Esophagus squamous epithelium (tissue), 4 donors: ENCODE measurements at regions not wholly inside any gene's neighbourhood (a gene's known extent, or its start where the extent isn't known, plus 50 kb on each side); places are given as distances from the start of the nearest gene placed in this dataset.

Experiments
- POLR2A ChIP-seq, 4 donors: fragments of 450-650 bp; IDR thresholded peaks; one replicate each; pipeline ENCODE4 v1.6.1; 2017; ENCODE audit warnings: antibody characterized with exemption in 4 of 4, mild to moderate bottlenecking in 4 of 4, moderate library complexity in 3 of 4
- TF ChIP-seq, protein P1 (sequence below), 6 experiments: fragments of 450-650 bp in 4 of 6; fragments of 200-600 bp in 2 of 6; sonication (generic) in 2 of 6; IDR thresholded peaks; one replicate each; pipeline ENCODE4 v1.5.1; 2016 to 2019; ENCODE audit warnings: antibody characterized with exemption in 6 of 6, mild to moderate bottlenecking in 4 of 6, moderate library complexity in 4 of 6

DNA sequence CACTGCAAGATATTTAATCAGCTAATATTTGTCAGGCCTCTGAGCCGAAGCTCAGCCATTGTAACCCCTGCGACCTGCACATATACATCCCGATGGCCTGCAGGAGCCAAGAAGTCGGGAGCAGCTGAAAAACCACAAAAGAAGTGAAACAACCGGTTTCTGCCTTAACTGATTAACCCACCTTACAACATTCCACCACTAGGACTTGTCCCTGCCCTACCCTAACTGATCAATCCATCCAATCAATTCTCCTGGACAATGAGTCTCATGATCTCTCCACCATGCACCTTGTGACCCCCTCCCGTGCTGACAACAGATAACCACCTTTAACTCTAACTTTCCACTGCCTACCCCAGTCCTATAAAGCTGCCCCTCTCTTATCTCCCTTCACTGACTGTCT is 945.4 kb upstream of the GYPC start:
- TF ChIP-seq, protein P1, sequence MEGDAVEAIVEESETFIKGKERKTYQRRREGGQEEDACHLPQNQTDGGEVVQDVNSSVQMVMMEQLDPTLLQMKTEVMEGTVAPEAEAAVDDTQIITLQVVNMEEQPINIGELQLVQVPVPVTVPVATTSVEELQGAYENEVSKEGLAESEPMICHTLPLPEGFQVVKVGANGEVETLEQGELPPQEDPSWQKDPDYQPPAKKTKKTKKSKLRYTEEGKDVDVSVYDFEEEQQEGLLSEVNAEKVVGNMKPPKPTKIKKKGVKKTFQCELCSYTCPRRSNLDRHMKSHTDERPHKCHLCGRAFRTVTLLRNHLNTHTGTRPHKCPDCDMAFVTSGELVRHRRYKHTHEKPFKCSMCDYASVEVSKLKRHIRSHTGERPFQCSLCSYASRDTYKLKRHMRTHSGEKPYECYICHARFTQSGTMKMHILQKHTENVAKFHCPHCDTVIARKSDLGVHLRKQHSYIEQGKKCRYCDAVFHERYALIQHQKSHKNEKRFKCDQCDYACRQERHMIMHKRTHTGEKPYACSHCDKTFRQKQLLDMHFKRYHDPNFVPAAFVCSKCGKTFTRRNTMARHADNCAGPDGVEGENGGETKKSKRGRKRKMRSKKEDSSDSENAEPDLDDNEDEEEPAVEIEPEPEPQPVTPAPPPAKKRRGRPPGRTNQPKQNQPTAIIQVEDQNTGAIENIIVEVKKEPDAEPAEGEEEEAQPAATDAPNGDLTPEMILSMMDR (IDR thresholded peaks at IDR 0.05) = no peak
- TF ChIP-seq POLR2A (IDR thresholded peaks at IDR 0.05) = no peak
